HG02973 (cell line): ENCODE measurements at regions not wholly inside any gene's neighbourhood (a gene's known extent, or its start where the extent isn't known, plus 50 kb on each side); places are given as distances from the start of the nearest gene placed in this dataset.
"Not testable (repeated sequence)": the region's sequence is repeated elsewhere in the genome, so short reads cannot be mapped to it uniquely, and the experiment has no call there.

ENCODE experiments used
- ATAC-seq: cut with Tn5 transposase; IDR thresholded peaks from one replicate; pipeline ENCODE4 v1.9.1; 2021; ENCODE audit warnings: moderate library complexity; ENCODE audit not compliant: unreplicated experiment

- ATAC-seq = not testable (repeated sequence)
These were observed 318.1 kb upstream of the FRG1 start for GRCh38 chr4:189622574-189622973.

- ATAC-seq = not testable (repeated sequence)
These were observed 313.6 kb upstream of the FRG1 start for GRCh38 chr4:189627041-189627440.

GRCh38 chr4:189629733-189630132, 310.9 kb upstream of the FRG1 start:
- not testable (repeated sequence) for ATAC-seq

GRCh38 chr4:189630913-189631567, 309.6 kb upstream of the FRG1 start:
- peak; percentile 76 for ATAC-seq

GRCh38 chr4:189631568-189631916, 309.1 kb upstream of the FRG1 start:
- ATAC-seq = not testable (repeated sequence)

- not testable (repeated sequence) for ATAC-seq
These were observed 290.2 kb upstream of the FRG1 start for GRCh38 chr4:189650436-189650835.

- ATAC-seq = not testable (repeated sequence)
These were observed 287.5 kb upstream of the FRG1 start for GRCh38 chr4:189653130-189653653.

- not testable (repeated sequence) for ATAC-seq
These were observed 286.7 kb upstream of the FRG1 start for GRCh38 chr4:189653983-189654382.

- ATAC-seq = not testable (repeated sequence)
These were observed 286.3 kb upstream of the FRG1 start for GRCh38 chr4:189654396-189654795.

- ATAC-seq = not testable (repeated sequence)
These were observed 284.9 kb upstream of the FRG1 start for GRCh38 chr4:189655817-189656216.

GRCh38 chr4:189656641-189657040, 284.0 kb upstream of the FRG1 start:
- ATAC-seq = no peak

GRCh38 chr4:189658259-189658658, 282.4 kb upstream of the FRG1 start:
- ATAC-seq = not testable (repeated sequence)

GRCh38 chr4:189658831-189659230, 281.8 kb upstream of the FRG1 start:
- not testable (repeated sequence) for ATAC-seq

GRCh38 chr4:189659287-189659686, 281.4 kb upstream of the FRG1 start:
- ATAC-seq = no peak

GRCh38 chr4:189660722-189661360, 279.8 kb upstream of the FRG1 start:
- ATAC-seq = no peak

GRCh38 chr4:189664693-189665250, 275.9 kb upstream of the FRG1 start:
- no peak for ATAC-seq

GRCh38 chr4:189665712-189666305, 274.9 kb upstream of the FRG1 start:
- ATAC-seq = not testable (repeated sequence)

- not testable (repeated sequence) for ATAC-seq
These were observed 273.3 kb upstream of the FRG1 start for GRCh38 chr4:189667386-189667785.

- not testable (repeated sequence) for ATAC-seq
These were observed 242.9 kb upstream of the FRG1 start for GRCh38 chr4:189697675-189698245.

- ATAC-seq = not testable (repeated sequence)
These were observed 237.7 kb upstream of the FRG1 start for GRCh38 chr4:189703000-189703399.

GRCh38 chr4:189706821-189707220, 233.9 kb upstream of the FRG1 start:
- not testable (repeated sequence) for ATAC-seq
